ENCODE measurements at regions not wholly inside any gene's neighbourhood (a gene's known extent, or its start where the extent isn't known, plus 50 kb on each side); places are given as distances from the start of the nearest gene placed in this dataset.

DNA sequence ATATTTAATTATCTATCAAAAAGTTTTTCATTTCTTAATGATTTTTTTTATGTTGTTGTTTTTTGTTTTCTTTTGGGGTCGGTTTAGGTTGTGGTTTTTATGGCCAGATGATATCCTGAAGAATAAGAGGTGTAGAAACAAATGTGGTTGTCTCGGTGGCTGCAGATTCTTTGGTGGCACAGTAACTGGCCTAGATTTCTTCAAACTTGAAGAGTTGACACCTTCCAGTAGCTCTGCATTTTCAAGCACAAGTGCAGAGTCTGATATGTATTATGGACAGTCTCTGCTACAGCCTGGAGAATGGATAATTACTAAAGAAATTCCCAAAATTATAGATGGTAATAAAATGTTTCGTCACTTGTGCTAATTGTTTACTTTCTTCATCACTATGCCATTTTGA lies 82.6 kb downstream of the BLTP1 start:
- no peak for DNase-seq (ENCODE audit: low spot score in 2 of 2)
- peaks cover 3 to 59% (median 3%) of the 10 kb centered on the region in 3 donors for H3K36me3 ChIP-seq
- TF ChIP-seq, protein P1, sequence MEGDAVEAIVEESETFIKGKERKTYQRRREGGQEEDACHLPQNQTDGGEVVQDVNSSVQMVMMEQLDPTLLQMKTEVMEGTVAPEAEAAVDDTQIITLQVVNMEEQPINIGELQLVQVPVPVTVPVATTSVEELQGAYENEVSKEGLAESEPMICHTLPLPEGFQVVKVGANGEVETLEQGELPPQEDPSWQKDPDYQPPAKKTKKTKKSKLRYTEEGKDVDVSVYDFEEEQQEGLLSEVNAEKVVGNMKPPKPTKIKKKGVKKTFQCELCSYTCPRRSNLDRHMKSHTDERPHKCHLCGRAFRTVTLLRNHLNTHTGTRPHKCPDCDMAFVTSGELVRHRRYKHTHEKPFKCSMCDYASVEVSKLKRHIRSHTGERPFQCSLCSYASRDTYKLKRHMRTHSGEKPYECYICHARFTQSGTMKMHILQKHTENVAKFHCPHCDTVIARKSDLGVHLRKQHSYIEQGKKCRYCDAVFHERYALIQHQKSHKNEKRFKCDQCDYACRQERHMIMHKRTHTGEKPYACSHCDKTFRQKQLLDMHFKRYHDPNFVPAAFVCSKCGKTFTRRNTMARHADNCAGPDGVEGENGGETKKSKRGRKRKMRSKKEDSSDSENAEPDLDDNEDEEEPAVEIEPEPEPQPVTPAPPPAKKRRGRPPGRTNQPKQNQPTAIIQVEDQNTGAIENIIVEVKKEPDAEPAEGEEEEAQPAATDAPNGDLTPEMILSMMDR (IDR thresholded peaks at IDR 0.05), result no peak
- TF ChIP-seq POLR2A (IDR thresholded peaks at IDR 0.05) (no peak), EP300 (IDR thresholded peaks at IDR 0.05) (no peak)
- H3K4me3 ChIP-seq, result no peak overlapping the region
- no peaks in the 10 kb centered on the region for H3K27me3 ChIP-seq
- no peaks in the 10 kb centered on the region for H3K4me1 ChIP-seq
- no peak overlapping the region for H3K27ac ChIP-seq
- H3K9me3 ChIP-seq, result no peaks in the 10 kb centered on the region
- 92 to 95% methylated on average over 3 of the region's 3 CpGs for WGBS, 2 donors

DNA sequence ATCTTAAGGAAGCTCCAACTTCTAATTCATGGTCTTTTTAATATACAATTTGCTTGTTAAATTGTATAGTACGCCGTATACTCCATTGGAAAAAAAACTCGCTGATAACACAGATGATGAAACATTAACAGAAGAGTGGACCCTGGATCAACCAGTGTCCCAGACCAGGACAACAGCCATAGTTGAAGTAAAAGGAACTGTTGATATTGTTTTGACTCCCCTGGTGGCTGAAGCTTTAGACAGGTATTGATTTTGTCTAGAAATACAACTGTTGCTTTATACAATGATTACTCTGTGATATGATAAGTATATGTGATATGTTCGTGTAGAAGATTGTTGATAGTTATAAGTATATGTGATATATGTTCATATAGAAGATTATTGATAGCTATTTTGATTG lies 91.7 kb downstream of the BLTP1 start:
- H3K4me3 ChIP-seq, result no peak overlapping the region
- H3K9me3 ChIP-seq, result no peaks in the 10 kb centered on the region
- H3K27me3 ChIP-seq, result no peaks in the 10 kb centered on the region
- DNase-seq (ENCODE audit: low spot score in 2 of 2), result no peak
- no peaks in the 10 kb centered on the region for H3K4me1 ChIP-seq
- 95 to 96% methylated on average over 4 of the region's 4 CpGs for WGBS, 2 donors
- TF ChIP-seq, protein P1 (IDR thresholded peaks at IDR 0.05), result no peak
- TF ChIP-seq EP300 (IDR thresholded peaks at IDR 0.05) (no peak), POLR2A (IDR thresholded peaks at IDR 0.05) (no peak)
- no peak overlapping the region for H3K27ac ChIP-seq
- H3K36me3 ChIP-seq, result peaks cover 0 to 75% (median 4%) of the 10 kb centered on the region in 3 donors

DNA sequence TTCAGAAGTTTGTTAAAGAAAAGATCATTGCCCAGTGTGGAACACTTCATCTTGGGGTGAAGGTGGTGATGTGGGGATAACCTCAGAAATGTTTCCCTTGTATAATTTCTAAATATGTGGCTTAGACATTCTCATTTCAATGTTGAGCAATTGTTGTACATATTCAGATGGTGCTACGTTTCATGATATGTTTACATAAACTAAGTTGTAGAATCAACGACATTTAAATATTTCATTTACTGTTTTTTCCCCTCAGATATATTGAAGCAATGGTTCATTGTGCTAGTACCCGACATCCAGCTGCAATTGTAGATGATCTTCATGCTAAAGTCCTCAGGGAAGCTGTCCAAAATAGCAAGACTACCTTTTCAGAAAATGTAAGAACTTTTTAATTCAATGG lies 92.6 kb downstream of the BLTP1 start:
- no peak overlapping the region for H3K27ac ChIP-seq
- TF ChIP-seq EP300 (IDR thresholded peaks at IDR 0.05), result no peak
- no peak for TF ChIP-seq POLR2A (IDR thresholded peaks at IDR 0.05)
- TF ChIP-seq, protein P1 (IDR thresholded peaks at IDR 0.05), result no peak
- peaks cover 0 to 72% (median under 1%) of the 10 kb centered on the region in 3 donors for H3K36me3 ChIP-seq
- H3K27me3 ChIP-seq, result no peaks in the 10 kb centered on the region
- no peaks in the 10 kb centered on the region for H3K9me3 ChIP-seq
- no peak for DNase-seq (ENCODE audit: low spot score in 2 of 2)
- 84% methylated on average over 3 of the region's 3 CpGs for WGBS, 2 donors
- H3K4me3 ChIP-seq, result no peak overlapping the region
- no peaks in the 10 kb centered on the region for H3K4me1 ChIP-seq

DNA sequence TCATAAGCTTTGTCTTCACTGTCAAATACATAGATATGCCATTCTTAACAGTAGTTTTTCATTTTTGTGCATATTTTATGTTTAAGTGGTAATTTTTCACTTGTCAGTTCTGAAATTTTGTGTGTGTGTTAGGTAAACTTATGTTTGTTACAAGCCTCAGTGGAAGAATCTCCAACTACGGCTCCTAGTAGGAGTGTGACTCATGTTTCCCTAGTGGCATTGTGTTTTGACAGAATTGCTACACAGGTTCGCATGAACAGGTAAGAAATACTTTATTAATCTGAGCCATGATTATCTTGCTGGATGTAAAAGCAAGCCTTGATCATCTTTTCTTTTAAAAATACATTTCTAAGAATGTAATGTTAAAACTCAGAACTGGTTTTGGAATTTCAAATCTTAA lies 94.4 kb downstream of the BLTP1 start:
- peaks cover 0 to 77% (median 0%) of the 10 kb centered on the region in 3 donors for H3K36me3 ChIP-seq
- no peaks in the 10 kb centered on the region for H3K27me3 ChIP-seq
- 90% methylated on average over 2 of the region's 2 CpGs for whole genome bisulfite sequencing, 2 donors
- no peak overlapping the region for H3K27ac ChIP-seq
- no peak for DNase-seq (ENCODE audit: low spot score in 2 of 2)
- TF ChIP-seq EP300 (IDR thresholded peaks at IDR 0.05) (no peak), POLR2A (IDR thresholded peaks at IDR 0.05) (no peak)
- TF ChIP-seq, protein P1 (IDR thresholded peaks at IDR 0.05), result no peak
- H3K4me1 ChIP-seq, result no peaks in the 10 kb centered on the region
- no peaks in the 10 kb centered on the region for H3K9me3 ChIP-seq
- no peak overlapping the region for H3K4me3 ChIP-seq

DNA sequence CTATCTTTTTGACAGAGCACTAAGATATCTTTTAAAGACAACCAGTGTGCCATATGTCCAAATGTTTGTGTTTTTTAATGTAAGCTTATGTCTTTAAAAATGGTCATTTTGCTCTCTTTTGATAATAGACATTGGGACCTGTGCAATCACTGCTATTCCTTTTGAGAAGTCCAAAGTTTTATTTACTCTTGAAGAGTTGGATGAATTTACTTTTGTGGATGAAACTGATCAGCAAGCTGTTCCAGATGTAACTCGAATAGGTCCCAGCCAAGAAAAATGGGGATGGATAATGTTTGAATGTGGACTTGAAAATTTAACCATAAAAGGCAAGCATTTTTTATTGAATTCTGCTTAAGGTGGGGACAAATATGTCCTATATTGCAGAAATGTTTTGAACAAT lies 97.2 kb downstream of the BLTP1 start:
- no peak overlapping the region for H3K27ac ChIP-seq
- WGBS, 2 donors, result 53 to 59% methylated on average over 1 of the region's 1 CpG
- no peaks in the 10 kb centered on the region for H3K9me3 ChIP-seq
- peaks cover 0 to 90% (median 0%) of the 10 kb centered on the region in 3 donors for H3K36me3 ChIP-seq
- TF ChIP-seq POLR2A (IDR thresholded peaks at IDR 0.05) (no peak), EP300 (IDR thresholded peaks at IDR 0.05) (no peak)
- TF ChIP-seq, protein P1 (IDR thresholded peaks at IDR 0.05), result no peak
- no peaks in the 10 kb centered on the region for H3K27me3 ChIP-seq
- no peak overlapping the region for H3K4me3 ChIP-seq
- H3K4me1 ChIP-seq, result no peaks in the 10 kb centered on the region
- DNase-seq (ENCODE audit: low spot score in 2 of 2), result no peak

All from tibial nerve (tissue), 4 donors.